Heart left ventricle (tissue), 16 donors: ENCODE measurements at regions not wholly inside any gene's neighbourhood (a gene's known extent, or its start where the extent isn't known, plus 50 kb on each side); places are given as distances from the start of the nearest gene placed in this dataset.

Experiments
- ATAC-seq, 4 donors: fragments of 200-7000 bp; cut with Tn5 transposase; one replicate each; pipeline ENCODE4 v1.9.1; 2020 to 2022; ENCODE audit warnings: moderate library complexity in 4 of 4, mild to moderate bottlenecking in 3 of 4, moderate number of reproducible peaks in 1 of 4
- DNase-seq, 5 donors: peaks; one replicate each; pipeline ENCODE4 v3.0.0-alpha.2; 2020
- H3K27ac ChIP-seq, 12 donors: fragments of 200-600 bp; sonication (generic) in 4 of 12; one replicate each; pipeline versions ENCODE4 v1.5.0 to v1.8.0; 2016 to 2022; ENCODE audit warnings: mild to moderate bottlenecking in 2 of 12
- H3K27me3 ChIP-seq, 9 donors: fragments of 200-600 bp; sonication (generic) in 2 of 9; one replicate each; pipeline versions ENCODE4 v1.5.1 to v1.8.0; 2016 to 2022; ENCODE audit warnings: mild to moderate bottlenecking in 3 of 9
- H3K36me3 ChIP-seq, 9 donors: fragments of 200-600 bp; sonication (generic) in 2 of 9; one replicate each; pipeline versions ENCODE4 v1.5.0 to v1.8.0; 2018 to 2022; ENCODE audit warnings: mild to moderate bottlenecking in 2 of 9
- H3K4me1 ChIP-seq, 12 donors: fragments of 200-600 bp; sonication (generic) in 4 of 12; one replicate each; pipeline versions ENCODE4 v1.5.0 to v1.8.0; 2016 to 2022; ENCODE audit warnings: mild to moderate bottlenecking in 3 of 12
- H3K4me3 ChIP-seq, 12 donors: fragments of 200-600 bp; sonication (generic) in 4 of 12; one replicate each; pipeline versions ENCODE4 v1.5.0 to v1.8.0; 2017 to 2022; ENCODE audit warnings: mild to moderate bottlenecking in 9 of 12, moderate library complexity in 4 of 12
- H3K9me3 ChIP-seq, 12 donors: fragments of 200-600 bp; sonication (generic) in 4 of 12; one replicate each; pipeline versions ENCODE4 v1.5.0 to v1.8.0; 2016 to 2022; ENCODE audit warnings: mild to moderate bottlenecking in 1 of 12
- CTCF ChIP-seq, 12 donors: fragments of 200-600 bp; sonication (generic) in 4 of 12; IDR thresholded peaks; one replicate each; pipeline versions ENCODE4 v1.5.0 to v1.8.0; 2018 to 2022; ENCODE audit warnings: antibody characterized with exemption in 12 of 12, mild to moderate bottlenecking in 5 of 12
- POLR2A ChIP-seq, 2 donors: fragments of 450-650 bp; IDR thresholded peaks; one replicate each; pipeline ENCODE4 v1.6.1; 2017; ENCODE audit warnings: antibody characterized with exemption in 2 of 2, mild to moderate bottlenecking in 2 of 2, moderate library complexity in 2 of 2
- WGBS, 4 donors: extraction: QIAGEN DNeasy Blood & Tissue Kit in 2 of 4; methylation state at CpG; one replicate each; pipeline versions ENCODE4 v1.1.5 to v1.1.7; 2013 to 2018; 5-methylcytosine and 5-hydroxymethylcytosine counted together
- intact Hi-C, 10 donors: fragments of 100-400 bp; cut with DNase I; formaldehyde crosslinking; loops; one replicate each; pipeline versions ENCODE4 v1.11.1 to v1.14.2; 2022
- donor health status: ischemic (EF 13 %, LVEDD 7.1; RV severe dilation, severe dysfunction).
- donor health status: healthy with polysubstance abuse.
- donor health status: DM: no; HTN: yes; CAD: no.
- donor health status: DM: no; HTN: no; CAD: no.
- donor health status: ischemic (EF 25% LVEDD 6.9; RV normal size, moderate dysfunction).
- donor health status: ischemic (EF 25% LVEDD 5.7; RV mildly dilated, moderate dysfunction).
- donor health status: healthy.
- donor health status: DM: yes; HTN: yes; CAD: no.
- donor health status: ischemic (EF 35%, LVEDD 5.7; RV mildly dilated, moderate dysfunction).
- donor health status: nonischemic (EF 11% LVEDD 7.7; RV severe dilation, severe dysfunction).
- donor health status: DM: yes; HTN: yes; CAD: no.
- donor health status: PGD.
- donor health status: ischemic (EF 29% LVEDD 5.4; RV normal size, mild dysfunction).
- donor health status: nonischemic (EF 23%, LVEDD 6.1; RV moderate dilation, normal function).

GRCh38 chr4:183393446-183393845 lies 51.0 kb upstream of the CDKN2AIP start:
- intact Hi-C loops, result no loop called here
- H3K4me3 ChIP-seq, result no peak overlapping the region
- ATAC-seq, result no peak
- 86 to 97% (median 94%) methylated on average over 4 to 5 of the region's 5 CpGs for WGBS, 4 donors
- no peak for DNase-seq
- no peaks in the 10 kb centered on the region for H3K36me3 ChIP-seq
- no peak for TF ChIP-seq POLR2A (IDR thresholded peaks at IDR 0.05)
- no peak for TF ChIP-seq CTCF (IDR thresholded peaks at IDR 0.05)
- H3K9me3 ChIP-seq, result no peaks in the 10 kb centered on the region
- H3K27ac ChIP-seq, result no peak overlapping the region
- H3K4me1 ChIP-seq, result peaks cover 0 to 37% (median 6%) of the 10 kb centered on the region in 12 donors
- peaks cover 0 to 26% (median 6%) of the 10 kb centered on the region in 9 donors for H3K27me3 ChIP-seq

- Histone ChIP-seq H3K4me3 (no peak overlapping the region), H3K4me1 (peaks cover 0 to 41% (median 6%) of the 10 kb centered on the region in 12 donors), H3K27me3 (peaks cover 0 to 21% (median 6%) of the 10 kb centered on the region in 9 donors), H3K36me3 (no peaks in the 10 kb centered on the region), H3K27ac (no peak overlapping the region), H3K9me3 (no peaks in the 10 kb centered on the region)
- no peak for DNase-seq
- intact Hi-C loops, result no loop called here
- TF ChIP-seq CTCF (IDR thresholded peaks at IDR 0.05), result no peak
- TF ChIP-seq POLR2A (IDR thresholded peaks at IDR 0.05), result no peak
- no peak for ATAC-seq
- 85 to 90% (median 88%) methylated on average over 17 to 19 of the region's 19 CpGs for WGBS, 4 donors
Observed at GRCh38 chr4:183394166-183394951, 50.1 kb upstream of the CDKN2AIP start.
